ENCODE measurements at regions not wholly inside any gene's neighbourhood (a gene's known extent, or its start where the extent isn't known, plus 50 kb on each side); places are given as distances from the start of the nearest gene placed in this dataset.

- Mint-ChIP-seq H3K36me3 (ENCODE audit: low read depth) (no peaks in the 10 kb centered on the region), H3K27ac (no peak overlapping the region), H3K27me3 (no peaks in the 10 kb centered on the region), H3K4me1 (ENCODE audit: low read depth) (no peaks in the 10 kb centered on the region), H3K9me3 (no peaks in the 10 kb centered on the region), H3K4me3 (no peak overlapping the region)
- intact Hi-C loops (cut with micrococcal nuclease): no loop called here
These were observed 293.4 kb upstream of the SPTLC3 start for GRCh38 chr20:12715371-12715770.

DNA sequence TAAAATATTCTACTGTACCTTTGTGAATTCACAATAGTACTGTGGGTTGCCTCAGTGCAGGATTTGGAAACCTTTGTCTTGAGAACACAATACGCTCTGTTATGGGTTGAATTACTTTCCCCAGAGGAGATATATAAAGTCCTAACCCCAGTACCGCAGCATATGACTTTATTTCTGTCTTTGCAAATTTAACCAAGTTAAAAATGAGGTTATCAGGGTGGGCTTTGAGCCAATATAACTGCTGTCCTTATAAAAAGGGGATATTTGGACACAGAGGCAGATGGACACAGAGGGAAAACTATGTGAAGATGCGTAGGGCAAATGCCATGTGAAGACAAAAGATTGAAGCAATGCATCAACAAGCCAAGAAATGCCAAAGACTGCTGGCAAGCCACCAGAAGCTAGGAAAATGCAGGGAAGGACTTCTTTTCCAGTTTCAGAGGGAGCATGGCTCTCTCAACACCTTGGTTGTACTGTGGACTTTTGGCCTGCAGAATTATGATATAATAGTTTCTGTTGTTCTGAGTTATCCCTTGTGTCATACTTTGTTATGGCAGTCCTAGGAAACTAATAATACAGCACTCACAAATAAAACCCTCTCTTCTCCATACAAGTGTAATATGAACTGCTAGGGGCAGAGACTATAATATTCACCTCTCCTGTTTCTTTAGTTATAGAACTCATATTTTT lies 292.6 kb upstream of the SPTLC3 start:
- Mint-ChIP-seq H3K4me1 (ENCODE audit: low read depth) (no peaks in the 10 kb centered on the region), H3K27me3 (no peaks in the 10 kb centered on the region), H3K4me3 (no peak overlapping the region), H3K9me3 (no peaks in the 10 kb centered on the region), H3K27ac (no peak overlapping the region), H3K36me3 (ENCODE audit: low read depth) (no peaks in the 10 kb centered on the region)
- intact Hi-C loops (cut with micrococcal nuclease): no loop called here

DNA sequence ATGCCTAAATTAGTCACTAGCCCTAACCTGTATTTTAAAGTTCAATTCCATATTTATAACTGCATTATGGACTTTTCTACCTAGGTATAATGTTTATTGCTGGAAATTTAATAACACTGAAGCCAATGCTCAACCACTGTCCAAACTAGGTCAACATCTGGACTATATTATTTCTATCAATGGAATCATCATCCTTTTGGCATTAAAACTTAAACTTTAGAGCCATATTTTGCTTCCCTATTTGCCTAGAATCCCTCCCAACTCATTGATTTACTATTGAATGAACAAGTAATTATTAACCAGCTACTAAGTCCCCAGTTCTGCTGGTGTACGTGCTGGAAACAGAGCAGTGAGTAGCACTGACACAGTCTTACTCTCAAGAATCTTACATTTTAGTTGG lies 291.7 kb upstream of the SPTLC3 start:
- H3K36me3 Mint-ChIP-seq (ENCODE audit: low read depth): no peaks in the 10 kb centered on the region
- H3K9me3 Mint-ChIP-seq: no peaks in the 10 kb centered on the region
- H3K27ac Mint-ChIP-seq: no peak overlapping the region
- H3K27me3 Mint-ChIP-seq: no peaks in the 10 kb centered on the region
- H3K4me1 Mint-ChIP-seq (ENCODE audit: low read depth): no peaks in the 10 kb centered on the region
- intact Hi-C loops (cut with micrococcal nuclease): no loop called here
- H3K4me3 Mint-ChIP-seq: no peak overlapping the region

DNA sequence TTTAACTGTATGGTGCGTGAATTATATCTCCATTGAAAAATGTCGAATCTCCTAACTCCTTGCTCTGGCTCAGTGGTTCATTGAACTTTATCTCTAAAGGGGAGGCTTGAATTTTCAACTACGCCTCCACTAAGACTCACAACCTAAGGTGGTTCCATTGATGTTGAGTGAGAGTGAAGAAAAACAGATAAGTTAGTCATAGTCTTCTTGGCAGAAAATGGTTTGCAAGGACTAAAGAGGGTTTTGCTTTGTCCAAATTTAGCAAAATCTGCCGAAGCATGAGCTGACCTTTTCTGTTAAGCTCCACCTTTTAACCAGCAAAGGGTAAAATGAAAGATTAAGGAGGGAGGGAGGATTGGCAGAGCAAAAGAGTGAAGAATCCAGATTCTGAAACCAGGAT lies 290.2 kb upstream of the SPTLC3 start:
- intact Hi-C loops (cut with micrococcal nuclease): no loop called here
- Mint-ChIP-seq H3K9me3 (no peaks in the 10 kb centered on the region), H3K4me3 (no peak overlapping the region), H3K27ac (no peak overlapping the region), H3K4me1 (ENCODE audit: low read depth) (no peaks in the 10 kb centered on the region), H3K27me3 (no peaks in the 10 kb centered on the region), H3K36me3 (ENCODE audit: low read depth) (no peaks in the 10 kb centered on the region)

GRCh38 chr20:12721636-12722035 lies 287.1 kb upstream of the SPTLC3 start:
- Mint-ChIP-seq H3K36me3 (ENCODE audit: low read depth) (no peaks in the 10 kb centered on the region), H3K27ac (no peak overlapping the region), H3K4me3 (no peak overlapping the region), H3K27me3 (no peaks in the 10 kb centered on the region), H3K4me1 (ENCODE audit: low read depth) (no peaks in the 10 kb centered on the region), H3K9me3 (no peaks in the 10 kb centered on the region)
- intact Hi-C loops (cut with micrococcal nuclease): no loop called here

DNA sequence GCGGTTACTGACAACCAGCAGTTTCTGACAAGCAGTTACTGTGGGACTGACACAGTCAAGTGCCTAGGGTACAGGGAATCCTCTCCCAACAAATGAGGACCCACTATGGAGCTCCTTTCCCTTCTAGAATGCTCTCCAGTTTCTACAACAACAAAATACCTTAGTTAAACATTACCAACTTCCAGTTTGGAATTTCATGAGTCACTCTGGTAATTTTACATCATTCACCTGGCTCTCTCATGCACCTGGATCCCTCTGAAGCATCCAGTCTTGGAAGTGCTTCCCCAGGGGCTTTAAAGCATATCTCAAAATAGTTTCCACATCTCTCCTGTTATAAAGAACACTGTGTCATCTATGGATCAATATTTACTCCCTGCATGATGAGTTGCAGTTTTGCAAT lies 286.7 kb upstream of the SPTLC3 start:
- H3K4me3 Mint-ChIP-seq: no peak overlapping the region
- H3K9me3 Mint-ChIP-seq: no peaks in the 10 kb centered on the region
- H3K27me3 Mint-ChIP-seq: no peaks in the 10 kb centered on the region
- intact Hi-C loops (cut with micrococcal nuclease): no loop called here
- H3K4me1 Mint-ChIP-seq (ENCODE audit: low read depth): no peaks in the 10 kb centered on the region
- no peaks in the 10 kb centered on the region for H3K36me3 Mint-ChIP-seq (ENCODE audit: low read depth)
- no peak overlapping the region for H3K27ac Mint-ChIP-seq

DNA sequence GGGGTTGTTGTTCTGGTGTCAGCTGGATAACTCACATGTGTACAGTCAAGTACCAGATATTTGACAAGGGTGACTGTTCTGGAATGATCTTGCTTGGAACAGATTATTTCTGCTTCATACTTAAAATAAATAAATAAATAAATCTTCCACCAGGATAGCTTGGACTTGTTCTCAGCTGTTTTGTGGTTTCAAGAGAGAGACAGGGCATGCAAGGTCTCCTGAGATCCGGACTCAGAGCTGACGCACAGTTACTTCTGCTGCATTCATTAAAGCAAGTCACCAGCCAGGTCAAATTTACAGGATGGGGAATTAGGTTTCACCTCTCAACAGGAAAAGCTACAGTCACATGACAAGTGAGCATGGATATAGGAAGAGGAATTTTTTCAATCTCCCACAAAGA lies 285.0 kb upstream of the SPTLC3 start:
- Mint-ChIP-seq H3K36me3 (ENCODE audit: low read depth) (no peaks in the 10 kb centered on the region), H3K27me3 (no peaks in the 10 kb centered on the region), H3K4me1 (ENCODE audit: low read depth) (no peaks in the 10 kb centered on the region), H3K9me3 (no peaks in the 10 kb centered on the region), H3K4me3 (no peak overlapping the region), H3K27ac (no peak overlapping the region)
- intact Hi-C loops (cut with micrococcal nuclease): no loop called here

DNA sequence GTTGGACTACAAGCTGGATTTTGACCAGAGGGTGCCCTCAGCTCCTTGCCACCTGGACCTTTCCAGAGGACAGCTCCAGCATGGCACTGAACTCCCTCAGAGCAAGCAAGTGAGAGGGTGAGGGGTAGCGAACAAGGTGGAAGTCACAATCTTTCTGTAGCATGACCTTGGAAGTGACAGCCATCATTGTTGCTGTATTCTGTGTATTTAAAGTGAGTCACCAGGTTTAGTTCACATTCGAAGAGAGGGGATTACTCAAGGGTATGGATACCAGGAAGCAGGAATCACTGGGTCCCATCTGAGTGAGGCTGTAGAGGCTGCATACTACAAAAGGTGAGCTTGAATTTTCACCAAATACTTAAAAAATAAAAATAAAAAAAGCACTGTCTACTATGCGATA lies 280.0 kb upstream of the SPTLC3 start:
- no peak overlapping the region for H3K4me3 Mint-ChIP-seq
- H3K9me3 Mint-ChIP-seq: no peaks in the 10 kb centered on the region
- H3K27ac Mint-ChIP-seq: no peak overlapping the region
- intact Hi-C loops (cut with micrococcal nuclease): no loop called here
- H3K36me3 Mint-ChIP-seq (ENCODE audit: low read depth): no peaks in the 10 kb centered on the region
- no peaks in the 10 kb centered on the region for H3K27me3 Mint-ChIP-seq
- no peaks in the 10 kb centered on the region for H3K4me1 Mint-ChIP-seq (ENCODE audit: low read depth)

DNA sequence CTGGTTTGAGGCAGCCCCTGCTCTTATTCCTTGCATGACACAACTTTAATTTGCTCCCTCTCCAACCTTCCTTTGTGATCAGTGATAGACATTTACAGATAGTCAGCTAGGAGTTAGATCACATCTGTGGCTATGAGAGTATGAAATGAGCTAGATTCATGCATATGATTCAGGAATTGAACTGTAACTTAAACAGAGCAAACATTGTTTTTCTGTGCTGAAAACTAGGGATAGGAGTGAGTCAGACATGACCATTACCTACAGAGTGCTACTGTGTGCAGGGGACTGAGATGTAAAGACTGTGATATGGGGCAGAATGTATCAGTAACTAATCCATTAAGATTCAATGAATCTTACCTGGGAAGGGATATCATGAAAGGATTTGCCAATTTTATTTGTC lies 279.4 kb upstream of the SPTLC3 start:
- Mint-ChIP-seq H3K4me1 (ENCODE audit: low read depth) (no peaks in the 10 kb centered on the region), H3K27me3 (no peaks in the 10 kb centered on the region), H3K4me3 (no peak overlapping the region), H3K9me3 (no peaks in the 10 kb centered on the region), H3K27ac (no peak overlapping the region), H3K36me3 (ENCODE audit: low read depth) (no peaks in the 10 kb centered on the region)
- intact Hi-C loops (cut with micrococcal nuclease): no loop called here

- no peak overlapping the region for H3K27ac Mint-ChIP-seq
- H3K9me3 Mint-ChIP-seq: no peaks in the 10 kb centered on the region
- H3K4me3 Mint-ChIP-seq: no peak overlapping the region
- H3K36me3 Mint-ChIP-seq (ENCODE audit: low read depth): no peaks in the 10 kb centered on the region
- H3K27me3 Mint-ChIP-seq: no peaks in the 10 kb centered on the region
- intact Hi-C loops (cut with micrococcal nuclease): no loop called here
- H3K4me1 Mint-ChIP-seq (ENCODE audit: low read depth): no peaks in the 10 kb centered on the region
These were observed 275.0 kb upstream of the SPTLC3 start for GRCh38 chr20:12733811-12734210.

DNA sequence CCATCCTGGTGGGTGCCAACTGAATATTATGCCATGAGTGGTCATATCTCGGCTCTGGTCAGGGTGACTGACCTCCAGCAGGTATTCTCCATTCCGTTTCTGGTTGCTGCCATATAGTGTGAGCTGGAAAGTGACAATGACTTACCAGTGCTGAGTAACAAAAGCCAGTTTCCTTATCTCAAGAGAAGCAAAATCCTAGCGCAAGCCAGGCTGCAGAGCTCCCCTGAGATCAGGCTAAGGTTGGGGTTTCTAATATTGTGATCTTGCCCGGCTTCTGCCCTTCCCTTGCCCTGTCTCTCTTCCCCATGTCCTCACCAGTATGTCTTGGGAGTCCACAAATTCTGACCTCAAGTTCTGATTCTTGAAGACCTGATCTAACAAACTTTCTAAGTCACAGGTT lies 271.3 kb upstream of the SPTLC3 start:
- H3K4me3 Mint-ChIP-seq: no peak overlapping the region
- no peaks in the 10 kb centered on the region for H3K27me3 Mint-ChIP-seq
- no peaks in the 10 kb centered on the region for H3K9me3 Mint-ChIP-seq
- no peaks in the 10 kb centered on the region for H3K4me1 Mint-ChIP-seq (ENCODE audit: low read depth)
- intact Hi-C loops (cut with micrococcal nuclease): no loop called here
- H3K36me3 Mint-ChIP-seq (ENCODE audit: low read depth): no peaks in the 10 kb centered on the region
- H3K27ac Mint-ChIP-seq: no peak overlapping the region

- intact Hi-C loops (cut with micrococcal nuclease): no loop called here
- Mint-ChIP-seq H3K27me3 (no peaks in the 10 kb centered on the region), H3K4me3 (no peak overlapping the region), H3K27ac (no peak overlapping the region), H3K36me3 (ENCODE audit: low read depth) (no peaks in the 10 kb centered on the region), H3K4me1 (ENCODE audit: low read depth) (no peaks in the 10 kb centered on the region), H3K9me3 (no peaks in the 10 kb centered on the region)
These were observed 270.9 kb upstream of the SPTLC3 start for GRCh38 chr20:12737900-12738299.

DNA sequence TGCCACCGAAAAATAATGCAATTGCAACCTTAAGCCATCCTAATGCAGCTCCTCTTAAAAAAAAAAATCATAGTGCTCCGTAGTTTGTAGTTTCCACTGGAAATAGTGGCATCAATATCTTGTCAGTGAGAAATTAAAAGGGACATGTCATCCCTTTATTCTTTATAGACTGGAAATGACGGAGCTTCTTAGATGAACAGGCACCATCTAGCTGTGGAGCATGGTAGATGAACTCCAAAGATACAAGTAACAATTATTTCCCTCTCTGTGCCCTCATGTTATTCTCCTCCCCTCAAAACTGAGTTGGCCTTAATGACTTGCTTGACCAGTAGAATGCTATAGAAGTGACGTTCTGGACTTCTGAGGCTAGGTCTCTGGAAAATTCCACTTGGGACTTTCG lies 268.1 kb upstream of the SPTLC3 start:
- intact Hi-C loops (cut with micrococcal nuclease): no loop called here
- no peak overlapping the region for H3K4me3 Mint-ChIP-seq
- H3K9me3 Mint-ChIP-seq: no peaks in the 10 kb centered on the region
- no peak overlapping the region for H3K27ac Mint-ChIP-seq
- H3K4me1 Mint-ChIP-seq (ENCODE audit: low read depth): no peaks in the 10 kb centered on the region
- H3K36me3 Mint-ChIP-seq (ENCODE audit: low read depth): no peaks in the 10 kb centered on the region
- H3K27me3 Mint-ChIP-seq: no peaks in the 10 kb centered on the region

DNA sequence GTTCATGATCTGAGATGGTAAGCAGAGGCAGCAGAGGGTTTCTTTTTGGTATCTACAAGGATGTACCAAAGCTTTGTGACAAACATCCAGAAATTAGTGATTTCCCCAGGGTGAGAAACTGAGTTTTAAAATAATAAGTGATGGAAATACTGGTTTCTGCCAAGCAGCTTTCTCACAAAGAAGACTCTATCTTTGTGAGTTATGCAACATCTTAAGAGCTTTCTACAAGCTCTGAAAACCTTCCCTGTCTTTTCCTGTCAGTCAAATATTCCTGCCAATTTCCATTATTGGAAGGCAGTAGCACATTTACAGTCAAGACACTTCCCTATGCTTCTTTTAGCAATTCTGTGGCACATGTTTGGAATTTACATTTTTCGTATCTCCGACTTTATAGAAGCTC lies 264.7 kb upstream of the SPTLC3 start:
- Mint-ChIP-seq H3K4me3 (no peak overlapping the region), H3K36me3 (ENCODE audit: low read depth) (no peaks in the 10 kb centered on the region), H3K9me3 (no peaks in the 10 kb centered on the region), H3K27me3 (no peaks in the 10 kb centered on the region), H3K4me1 (ENCODE audit: low read depth) (no peaks in the 10 kb centered on the region), H3K27ac (no peak overlapping the region)
- intact Hi-C loops (cut with micrococcal nuclease): no loop called here

DNA sequence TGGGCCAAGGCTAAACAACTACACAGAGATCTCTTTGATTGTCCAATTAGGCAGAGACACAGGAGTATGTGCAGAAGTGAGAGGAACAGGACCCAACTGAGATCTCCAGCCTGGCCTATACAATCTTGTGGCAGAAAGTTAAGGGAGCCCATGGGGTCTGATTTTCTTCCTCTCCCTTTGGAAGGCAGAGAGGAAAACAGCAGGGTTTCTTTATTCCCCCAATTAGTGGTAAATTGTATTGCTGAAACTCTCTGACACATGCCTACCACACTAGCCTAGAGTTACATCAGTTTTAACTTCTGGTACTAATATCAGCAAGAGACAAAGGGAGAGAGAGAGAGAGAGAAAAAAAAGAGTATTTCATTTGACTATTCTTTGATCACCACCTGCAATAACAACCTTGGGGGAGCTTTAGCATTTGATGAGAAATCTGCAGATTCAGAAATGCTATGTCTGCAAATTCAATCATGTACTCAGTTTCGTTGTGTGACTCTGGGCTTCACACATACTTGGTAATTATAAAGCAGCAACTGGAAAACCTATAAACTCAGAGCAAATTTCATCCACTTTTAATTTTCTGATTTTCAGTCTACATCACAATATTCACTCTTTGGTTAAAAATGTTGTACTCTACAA lies 260.3 kb upstream of the SPTLC3 start:
- H3K36me3 Mint-ChIP-seq (ENCODE audit: low read depth): no peaks in the 10 kb centered on the region
- H3K27ac Mint-ChIP-seq: no peak overlapping the region
- H3K9me3 Mint-ChIP-seq: peaks cover 10% of the 10 kb centered on the region
- intact Hi-C loops (cut with micrococcal nuclease): no loop called here
- no peaks in the 10 kb centered on the region for H3K27me3 Mint-ChIP-seq
- H3K4me3 Mint-ChIP-seq: no peak overlapping the region
- H3K4me1 Mint-ChIP-seq (ENCODE audit: low read depth): no peaks in the 10 kb centered on the region
